Stimulated activated CD4-positive, alpha-beta T cell treated with anti-CD3 and anti-CD28 coated beads, Interleukin-4, amount 100 ng/mL, for 4 hours (primary cell): ENCODE measurements at regions not wholly inside any gene's neighbourhood (a gene's known extent, or its start where the extent isn't known, plus 50 kb on each side); places are given as distances from the start of the nearest gene placed in this dataset.

Source experiments
- DNase-seq, 2 experiments: peaks; one replicate each; pipeline ENCODE4 v3.0.0-alpha.2; 2020

DNA sequence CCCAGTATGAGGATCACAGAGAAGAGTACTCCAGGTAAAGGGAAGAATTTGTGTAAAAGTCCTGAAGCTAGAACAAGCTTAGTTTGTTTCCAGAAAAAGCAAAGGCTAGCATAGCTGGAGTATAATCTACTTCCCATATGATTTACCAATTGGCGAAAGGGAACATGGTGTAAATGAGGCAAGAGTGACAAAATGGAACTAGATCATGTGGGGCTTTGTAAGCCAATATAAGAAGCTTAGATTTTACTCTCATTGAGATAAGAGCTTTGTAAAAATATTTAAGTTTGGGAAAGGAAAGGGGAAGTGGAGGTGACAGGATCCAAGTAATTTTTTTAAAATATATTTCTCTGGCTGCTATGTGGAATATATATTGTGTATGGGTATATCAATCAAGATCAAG lies 234.9 kb downstream of the KCTD12 start:
- no peak for DNase-seq

- DNase-seq: no peak
These were observed 238.7 kb downstream of the KCTD12 start for GRCh38 chr13:76647550-76647949.

DNA sequence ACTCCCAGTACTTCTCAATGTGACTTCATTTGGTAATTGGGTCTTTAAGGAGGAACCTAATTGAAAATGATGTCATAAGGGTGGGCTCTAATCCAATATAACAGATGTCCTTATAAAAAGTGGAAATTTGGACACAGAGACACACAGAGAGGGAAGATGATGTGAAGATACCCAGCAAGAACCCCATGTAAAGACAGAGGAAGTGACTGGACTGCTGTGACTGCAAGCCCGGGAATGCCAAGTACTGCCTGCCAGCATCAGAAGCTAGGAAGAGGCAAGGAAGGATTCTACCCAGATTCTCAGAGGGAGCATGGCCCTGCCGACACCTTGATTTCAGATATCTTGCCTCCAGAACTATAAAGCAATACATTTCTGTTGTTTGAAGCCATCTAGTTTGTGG lies 239.3 kb downstream of the KCTD12 start:
- no peak for DNase-seq

DNA sequence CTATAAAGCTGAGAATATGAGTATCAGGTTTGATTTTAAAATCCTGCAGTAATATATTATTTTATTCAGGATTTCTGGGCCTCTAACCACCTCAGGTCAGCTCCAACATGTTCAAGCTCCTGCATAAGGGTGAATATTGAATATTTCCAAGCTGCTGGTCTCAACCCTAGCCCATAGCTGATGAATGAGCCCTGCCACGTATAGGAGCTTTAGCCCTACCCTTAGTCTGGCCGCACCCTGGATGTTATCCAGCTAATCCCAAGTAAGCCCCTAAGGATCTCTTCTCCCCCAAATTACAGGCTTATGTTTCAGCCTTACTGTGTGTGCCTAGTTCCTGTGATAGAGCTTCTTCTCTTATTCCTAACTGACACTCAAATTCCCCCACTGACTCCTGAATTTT lies 240.6 kb downstream of the KCTD12 start:
- no peak for DNase-seq

DNA sequence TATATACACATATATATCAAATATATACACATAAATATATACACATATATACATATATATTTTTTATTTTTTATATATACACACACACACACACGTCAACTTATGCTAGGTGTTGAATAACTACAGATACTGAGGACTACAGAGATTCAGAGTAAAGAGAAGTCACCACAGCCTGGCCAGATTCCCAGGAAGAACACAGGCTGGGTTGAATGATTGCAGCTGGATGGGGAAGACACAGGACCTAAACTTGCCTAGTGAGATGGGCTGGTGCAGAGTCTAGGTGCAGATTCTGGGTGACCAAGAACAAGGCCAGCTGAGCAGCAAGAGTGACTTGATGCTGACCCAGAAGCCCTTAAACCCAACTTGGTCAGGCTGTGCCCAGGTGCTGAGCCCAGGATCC lies 241.3 kb downstream of the KCTD12 start:
- DNase-seq: no peak

DNA sequence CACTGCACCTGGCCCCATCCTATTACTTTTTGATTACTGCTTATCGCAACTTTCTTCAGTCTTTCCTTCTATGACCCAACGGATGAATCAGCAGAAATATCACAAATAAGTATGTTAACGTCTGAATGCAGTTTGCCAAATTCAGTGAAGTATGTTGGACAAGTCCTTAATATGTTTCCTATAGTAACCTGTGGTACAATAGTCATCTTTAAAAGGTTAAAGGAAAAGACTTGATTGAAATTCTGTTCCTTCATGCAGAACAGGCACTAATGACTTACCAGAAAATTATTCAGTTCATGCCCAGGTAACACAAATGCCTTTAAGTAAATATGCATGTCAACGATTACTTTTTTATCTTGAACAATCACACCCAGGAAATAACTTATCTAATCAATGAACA lies 242.6 kb downstream of the KCTD12 start:
- DNase-seq: no peak

DNA sequence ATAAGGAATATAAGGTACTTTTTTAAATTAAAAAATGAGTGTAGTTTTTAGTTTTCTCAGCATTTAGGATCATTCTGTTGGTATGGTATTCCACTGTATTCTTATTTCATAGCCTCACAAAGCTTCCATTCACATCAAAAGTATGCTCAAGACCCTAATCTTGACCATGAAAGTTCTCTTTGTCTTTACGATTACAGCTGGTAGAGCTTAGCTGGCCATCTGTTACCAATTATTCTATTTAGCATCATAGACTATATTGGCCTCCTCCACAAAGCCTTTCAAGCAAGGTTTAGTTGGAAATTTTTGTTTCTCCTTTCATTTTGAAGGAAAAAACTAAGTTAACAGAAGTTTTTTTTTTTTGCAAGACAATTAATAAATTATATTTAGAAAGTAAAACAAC lies 245.1 kb downstream of the KCTD12 start:
- DNase-seq: no peak

DNA sequence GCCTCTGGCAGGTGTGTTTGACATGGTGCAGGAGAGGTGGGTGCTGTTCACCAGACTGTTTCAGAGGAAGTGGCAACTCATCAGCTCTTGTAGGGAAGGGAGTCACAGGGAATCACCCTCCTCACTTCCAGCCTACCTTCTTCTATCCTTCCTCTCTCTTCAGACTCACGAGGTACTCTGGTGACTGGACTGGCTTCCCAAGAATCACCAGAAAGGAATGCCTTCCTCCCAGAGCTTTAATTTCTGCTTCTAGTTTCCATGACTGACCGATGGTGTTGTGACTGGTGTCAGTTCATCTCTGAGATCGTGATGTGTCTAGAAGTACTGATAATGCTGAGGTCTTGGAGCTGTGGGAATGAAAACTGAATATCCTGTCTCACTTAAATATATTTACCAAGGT lies 247.3 kb downstream of the KCTD12 start:
- DNase-seq: no peak

DNA sequence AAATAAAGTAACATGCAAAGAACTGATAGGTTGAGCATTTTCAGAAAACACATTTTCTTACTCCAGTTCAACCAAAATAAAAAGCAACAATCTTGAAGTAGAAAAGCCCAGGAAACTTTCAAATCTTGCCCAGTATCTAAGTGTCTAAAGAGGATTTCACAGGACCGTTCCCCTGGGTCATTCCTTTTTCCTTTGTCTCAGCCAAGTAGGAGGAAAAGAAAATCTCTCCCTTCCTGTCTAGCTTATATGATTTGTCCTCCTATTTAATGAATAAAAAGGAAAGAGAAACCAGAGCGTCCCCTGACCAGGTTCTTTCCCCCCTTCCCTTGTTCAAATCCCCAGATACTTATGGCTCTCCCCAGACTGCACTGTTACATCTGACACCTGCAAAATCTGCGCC lies 248.0 kb downstream of the KCTD12 start:
- no peak for DNase-seq

- DNase-seq: no peak
These were observed 248.5 kb downstream of the KCTD12 start for GRCh38 chr13:76637641-76638141.

DNA sequence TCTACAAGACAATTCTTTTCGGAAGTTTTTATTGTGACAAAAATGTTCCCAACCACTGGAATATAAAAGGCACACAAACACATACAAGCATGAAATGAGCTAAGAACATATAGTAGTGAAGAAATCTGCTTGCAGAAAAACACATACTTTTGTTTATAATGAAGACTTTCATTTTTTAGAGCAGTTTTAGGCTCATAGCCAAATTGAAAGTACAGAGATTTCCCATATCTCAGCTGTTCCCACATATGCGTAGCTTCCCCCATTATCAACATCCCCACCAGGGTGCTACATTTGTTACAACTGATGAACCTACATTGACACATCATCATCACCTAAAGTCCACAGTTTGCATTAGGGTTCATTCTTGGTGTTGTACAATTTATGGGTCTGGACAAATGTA lies 249.4 kb downstream of the KCTD12 start:
- no peak for DNase-seq

DNA sequence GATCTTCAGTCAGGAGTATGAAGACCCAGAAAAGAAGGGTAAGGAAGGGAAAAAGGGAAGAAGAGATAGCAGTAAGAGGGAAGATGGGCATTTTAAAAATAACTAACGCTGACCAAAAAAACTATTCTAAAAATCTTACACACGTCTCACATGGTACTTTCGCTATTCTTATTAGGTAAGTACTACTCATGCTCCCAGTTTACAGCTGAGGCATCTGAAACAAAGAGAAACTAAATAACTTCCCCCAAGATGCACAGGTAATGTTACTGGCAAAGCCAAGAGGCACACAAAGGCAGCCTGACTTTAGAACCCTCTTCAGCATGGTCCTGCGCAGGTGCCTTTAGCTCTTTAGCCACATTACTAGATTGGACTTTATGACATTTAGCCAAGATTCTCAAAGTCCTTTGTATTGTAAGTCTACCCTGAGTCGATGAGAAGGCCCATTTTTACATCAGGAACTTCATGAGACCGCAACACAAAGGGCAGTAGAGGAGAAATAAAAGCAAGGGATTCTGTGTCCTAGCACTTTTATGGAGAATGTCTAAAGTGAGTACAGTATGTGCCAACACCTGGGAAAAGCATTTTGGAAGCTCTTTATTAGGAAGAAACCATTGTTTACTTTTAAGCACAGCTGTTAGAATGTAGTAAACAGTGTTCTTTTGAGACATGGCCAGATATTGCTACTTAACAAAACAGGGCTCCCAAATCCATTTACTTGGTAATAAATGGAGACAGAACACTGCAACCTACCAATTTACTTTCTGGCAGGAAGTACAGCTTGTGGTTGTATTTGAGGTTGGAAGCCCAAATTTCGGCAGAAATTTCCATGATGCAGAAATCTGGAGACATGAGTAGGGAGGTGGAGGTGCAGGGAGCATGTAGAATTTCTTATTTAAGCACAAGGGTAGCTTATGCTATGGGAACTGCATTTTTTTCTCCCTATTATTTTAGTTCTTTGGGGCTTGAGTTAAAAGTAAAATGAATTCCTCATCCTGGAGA lies 250.7 kb downstream of the KCTD12 start:
- DNase-seq: no peak

DNA sequence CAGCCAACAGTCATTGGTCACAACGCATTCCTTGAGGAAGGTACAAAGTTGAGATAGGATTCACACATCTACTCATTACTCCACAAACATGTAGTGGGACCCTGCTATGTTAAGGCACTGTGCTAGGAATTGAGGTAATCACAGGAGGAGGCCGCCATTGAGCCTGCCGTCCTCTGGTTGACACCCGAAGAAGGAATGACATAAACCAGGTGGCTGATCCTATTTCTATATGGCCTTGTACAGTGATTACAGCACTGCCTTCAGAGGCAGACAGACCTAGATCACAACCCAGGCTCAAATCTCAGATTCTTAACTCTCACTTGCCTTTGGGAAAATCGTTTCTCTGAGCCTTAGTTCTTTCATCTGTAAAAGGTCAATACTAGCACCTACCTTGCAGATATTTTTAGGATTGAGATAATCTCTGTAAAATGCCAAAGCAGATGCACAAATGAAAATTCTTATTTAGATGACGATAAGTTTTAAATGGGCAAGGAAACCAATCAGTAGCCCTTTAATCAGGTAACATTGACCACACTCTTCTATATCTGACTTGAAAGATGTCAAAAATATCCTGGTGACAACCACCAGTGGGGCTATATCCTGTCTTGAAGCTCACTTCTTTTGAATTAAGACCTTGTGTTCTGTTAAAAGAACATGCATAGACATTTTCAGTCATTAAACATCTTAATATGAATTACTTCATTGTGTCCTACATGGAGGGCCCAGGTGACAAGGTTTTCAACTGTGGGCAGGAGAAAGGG lies 251.6 kb downstream of the KCTD12 start:
- DNase-seq: no peak

DNA sequence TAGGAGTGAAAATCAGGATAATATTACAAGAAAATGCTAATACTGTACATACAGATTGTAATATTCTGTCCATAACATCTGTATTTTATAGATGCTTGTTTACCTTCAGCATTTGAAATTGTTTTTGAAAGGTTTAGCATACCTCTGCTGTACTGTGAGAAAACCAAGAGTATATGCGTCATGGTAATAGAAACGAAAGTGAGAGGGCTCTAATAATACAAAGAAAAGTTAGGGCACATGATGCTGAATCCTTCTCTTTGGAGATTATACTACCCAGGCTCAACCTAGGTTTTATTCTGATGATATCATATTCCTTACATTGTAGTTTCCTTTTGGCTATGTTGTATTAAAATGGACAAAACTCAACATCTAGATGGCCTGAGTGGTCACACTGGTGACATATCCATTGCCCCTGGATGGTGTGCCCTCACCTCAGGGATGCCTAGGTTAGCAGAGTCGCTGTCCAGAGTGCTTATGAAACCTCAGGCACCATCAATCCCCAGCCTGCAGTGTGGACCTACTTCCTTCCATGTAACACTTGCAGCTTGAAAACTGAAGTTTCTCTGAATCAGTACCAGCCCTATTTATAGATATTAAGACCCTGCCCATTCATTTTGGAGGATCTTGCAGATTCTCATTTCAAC lies 253.7 kb downstream of the KCTD12 start:
- DNase-seq: no peak

GRCh38 chr13:76630629-76631230 lies 255.5 kb downstream of the KCTD12 start:
- DNase-seq: no peak

DNA sequence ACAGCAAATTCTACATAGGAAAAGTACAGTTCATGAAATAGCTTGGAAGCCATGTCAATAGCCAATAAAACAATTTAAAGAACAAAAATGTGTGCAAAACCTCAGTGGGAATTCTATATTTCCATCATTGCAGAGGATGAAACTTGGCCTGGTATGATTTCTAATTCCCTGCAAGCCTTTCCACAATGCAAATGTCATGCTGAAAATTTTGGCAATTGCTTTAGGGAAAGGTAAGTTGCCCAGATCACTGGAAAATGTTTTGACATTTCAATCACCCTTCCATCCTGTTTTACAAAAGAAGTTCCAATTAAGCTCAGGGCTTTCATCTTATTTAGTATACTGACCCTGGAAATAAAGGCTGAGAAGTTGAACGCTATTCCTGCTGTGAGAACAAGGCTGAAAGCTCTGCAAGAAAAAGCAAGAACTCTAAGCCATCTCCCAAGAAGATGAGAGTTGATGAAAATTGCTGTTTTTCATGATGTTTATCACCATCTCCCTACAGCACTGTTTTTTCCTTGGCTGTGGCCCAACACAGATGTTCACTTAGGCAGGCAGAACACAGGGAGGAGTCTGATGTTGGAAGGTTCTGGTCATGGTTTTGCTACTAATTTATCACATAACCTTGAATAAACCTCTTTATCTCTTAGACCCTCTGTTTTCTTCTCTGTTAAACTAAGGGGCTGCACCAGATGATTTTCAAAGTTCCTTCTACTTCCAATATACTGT lies 263.7 kb downstream of the KCTD12 start:
- DNase-seq: no peak

DNA sequence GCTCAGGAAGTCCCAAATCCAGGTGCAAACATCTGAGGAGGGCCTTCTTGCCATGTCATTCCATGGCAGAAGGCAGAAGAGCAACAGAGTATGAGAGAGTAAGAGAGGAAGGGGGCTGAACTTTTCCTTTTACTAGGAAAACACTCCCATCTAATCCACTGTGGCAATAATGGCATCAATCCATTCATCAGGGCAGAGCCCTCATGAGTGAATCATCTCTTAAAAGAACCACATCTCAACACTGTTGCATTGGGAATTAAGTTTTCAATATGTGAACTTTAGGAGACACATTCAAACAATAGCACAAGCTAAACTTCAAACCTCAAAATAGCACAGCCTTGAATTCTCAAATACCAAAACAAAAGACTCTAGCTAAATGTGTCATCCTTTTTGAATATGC lies 264.5 kb downstream of the KCTD12 start:
- no peak for DNase-seq

GRCh38 chr13:76620036-76620435 lies 266.2 kb downstream of the KCTD12 start:
- DNase-seq: no peak

DNA sequence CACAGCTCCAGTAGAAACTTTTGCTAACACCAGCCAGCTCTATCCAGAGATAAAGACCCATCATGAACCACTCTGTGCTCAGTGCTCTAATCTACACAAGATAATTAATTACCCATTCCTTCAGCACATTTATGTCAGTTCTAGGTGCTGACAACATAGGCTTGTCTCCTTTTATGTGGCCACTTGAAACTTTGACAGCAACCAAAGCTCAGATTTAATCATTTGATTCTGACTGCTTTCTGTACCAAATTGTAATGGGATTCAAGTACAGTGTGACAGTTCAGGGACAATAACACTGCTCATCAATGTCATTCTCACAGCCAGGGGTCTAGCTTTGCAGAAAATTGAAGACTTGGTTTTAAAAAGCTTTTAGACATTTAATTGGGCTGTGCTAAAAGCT lies 266.6 kb downstream of the KCTD12 start:
- DNase-seq: no peak

DNA sequence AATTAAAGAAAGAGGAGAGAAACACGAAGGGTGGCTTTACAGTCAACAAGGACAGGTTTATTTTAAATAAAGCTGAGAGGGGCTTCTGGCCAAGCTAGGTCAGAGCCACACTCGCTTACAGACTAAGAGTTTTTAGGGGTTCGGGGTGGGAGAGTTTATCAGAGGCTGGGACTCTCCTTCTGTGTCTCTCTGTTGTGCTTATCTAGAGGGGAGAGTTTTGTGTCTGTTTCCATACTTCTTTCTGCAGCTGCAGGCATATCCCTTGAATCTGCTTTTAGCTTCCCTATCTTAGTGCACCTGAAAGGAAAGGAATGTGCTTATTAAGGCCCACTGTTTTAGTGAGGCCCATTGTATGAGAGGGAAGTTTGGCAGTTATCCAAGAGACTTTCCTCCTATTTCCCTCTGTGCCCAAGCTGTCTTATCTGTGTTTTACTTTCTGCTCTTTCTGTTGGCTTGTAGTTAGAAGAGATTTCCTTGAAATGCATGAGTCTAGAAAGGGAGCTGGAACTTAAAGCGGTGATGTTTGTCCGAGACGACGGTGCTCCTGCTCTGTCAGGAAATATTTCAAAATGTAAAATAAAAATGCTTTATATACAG lies 275.3 kb downstream of the KCTD12 start:
- no peak for DNase-seq

DNA sequence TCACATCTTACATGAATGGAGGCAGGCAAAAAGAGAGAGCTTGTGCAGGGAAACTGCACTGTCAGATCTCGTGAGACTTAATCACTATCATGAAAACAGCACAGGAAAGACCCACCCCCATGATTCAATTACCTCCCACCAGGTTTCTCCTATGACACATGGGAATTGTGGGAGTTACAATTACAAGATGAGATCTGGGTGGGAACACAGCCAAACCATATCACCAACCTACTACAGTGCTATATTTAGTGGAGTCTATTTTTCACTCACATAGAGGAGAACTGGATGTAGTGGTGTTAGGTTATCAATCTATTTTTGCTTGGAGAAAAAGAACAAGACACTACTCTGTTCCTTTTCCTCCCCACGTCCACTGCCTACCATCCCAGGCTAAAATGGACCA lies 276.6 kb downstream of the KCTD12 start:
- no peak for DNase-seq

- DNase-seq: no peak
These were observed 278.3 kb downstream of the KCTD12 start for GRCh38 chr13:76607866-76608265.
